ENCODE measurements at regions not wholly inside any gene's neighbourhood (a gene's known extent, or its start where the extent isn't known, plus 50 kb on each side); places are given as distances from the start of the nearest gene placed in this dataset.

- DNase-seq (ENCODE audit: low read depth in 3 of 3): no peak
Measured at GRCh38 chr5:40045429-40045828, 620.6 kb upstream of the DAB2 start.

- no peak for DNase-seq (ENCODE audit: low read depth in 3 of 3)
Measured at GRCh38 chr5:40043916-40044315, 619.1 kb upstream of the DAB2 start.

- DNase-seq (ENCODE audit: low read depth in 3 of 3): no peak
Measured at GRCh38 chr5:40041452-40041851, 616.7 kb upstream of the DAB2 start.

- no peak for DNase-seq (ENCODE audit: low read depth in 3 of 3)
Measured at GRCh38 chr5:40037713-40038112, 612.9 kb upstream of the DAB2 start.

GRCh38 chr5:40034441-40034840 is 609.7 kb upstream of the DAB2 start:
- no peak for DNase-seq (ENCODE audit: low read depth in 3 of 3)

GRCh38 chr5:40033411-40033810 is 608.6 kb upstream of the DAB2 start:
- DNase-seq (ENCODE audit: low read depth in 3 of 3): no peak

GRCh38 chr5:40033009-40033408 is 608.2 kb upstream of the DAB2 start:
- DNase-seq (ENCODE audit: low read depth in 3 of 3): no peak

GRCh38 chr5:40030661-40031060 is 605.9 kb upstream of the DAB2 start:
- DNase-seq (ENCODE audit: low read depth in 3 of 3): no peak

GRCh38 chr5:40029711-40030495 is 605.1 kb upstream of the DAB2 start:
- no peak for DNase-seq (ENCODE audit: low read depth in 3 of 3)

- DNase-seq (ENCODE audit: low read depth in 3 of 3): no peak
Measured at GRCh38 chr5:40027400-40027799, 602.6 kb upstream of the DAB2 start.

GRCh38 chr5:40025586-40025985 is 600.8 kb upstream of the DAB2 start:
- DNase-seq (ENCODE audit: low read depth in 3 of 3): no peak

GRCh38 chr5:40022057-40022456 is 597.3 kb upstream of the DAB2 start:
- DNase-seq (ENCODE audit: low read depth in 3 of 3): no peak

GRCh38 chr5:40021007-40021406 is 596.2 kb upstream of the DAB2 start:
- DNase-seq (ENCODE audit: low read depth in 3 of 3): no peak

GRCh38 chr5:40017918-40018317 is 593.1 kb upstream of the DAB2 start:
- DNase-seq (ENCODE audit: low read depth in 3 of 3): no peak

- DNase-seq (ENCODE audit: low read depth in 3 of 3): no peak
Measured at GRCh38 chr5:40017135-40017534, 592.4 kb upstream of the DAB2 start.

- DNase-seq (ENCODE audit: low read depth in 3 of 3): no peak
Measured at GRCh38 chr5:40010436-40010835, 585.7 kb upstream of the DAB2 start.

- no peak for DNase-seq (ENCODE audit: low read depth in 3 of 3)
Measured at GRCh38 chr5:40006260-40006659, 581.5 kb upstream of the DAB2 start.

- no peak for DNase-seq (ENCODE audit: low read depth in 3 of 3)
Measured at GRCh38 chr5:40001796-40002195, 577.0 kb upstream of the DAB2 start.

- no peak for DNase-seq (ENCODE audit: low read depth in 3 of 3)
Measured at GRCh38 chr5:39998518-39998917, 573.7 kb upstream of the DAB2 start.

GRCh38 chr5:39995990-39996389 is 571.2 kb upstream of the DAB2 start:
- DNase-seq (ENCODE audit: low read depth in 3 of 3): no peak

- no peak for DNase-seq (ENCODE audit: low read depth in 3 of 3)
Measured at GRCh38 chr5:39992617-39993202, 567.9 kb upstream of the DAB2 start.

GRCh38 chr5:39986614-39987013 is 561.8 kb upstream of the DAB2 start:
- DNase-seq (ENCODE audit: low read depth in 3 of 3): no peak

- no peak for DNase-seq (ENCODE audit: low read depth in 3 of 3)
Measured at GRCh38 chr5:39980056-39980455, 555.3 kb upstream of the DAB2 start.

Data from stimulated activated CD4-positive, alpha-beta T cell treated with anti-CD3 and anti-CD28 coated beads, TNF-alpha, amount 100 ng/mL, for 24 hours (primary cell).